GM19397 (cell line): ENCODE measurements at regions not wholly inside any gene's neighbourhood (a gene's known extent, or its start where the extent isn't known, plus 50 kb on each side); places are given as distances from the start of the nearest gene placed in this dataset.
A peak's percentile ranks its signal among the peaks of the same experiment; 100 is the strongest.
"Not testable (repeated sequence)": the region's sequence is repeated elsewhere in the genome, so short reads cannot be mapped to it uniquely, and the experiment has no call there.

ENCODE experiments used
- ATAC-seq: cut with Tn5 transposase; IDR thresholded peaks from one replicate; pipeline ENCODE4 v1.9.1; 2021; ENCODE audit warnings: mild to moderate bottlenecking, moderate library complexity; ENCODE audit not compliant: unreplicated experiment

DNA sequence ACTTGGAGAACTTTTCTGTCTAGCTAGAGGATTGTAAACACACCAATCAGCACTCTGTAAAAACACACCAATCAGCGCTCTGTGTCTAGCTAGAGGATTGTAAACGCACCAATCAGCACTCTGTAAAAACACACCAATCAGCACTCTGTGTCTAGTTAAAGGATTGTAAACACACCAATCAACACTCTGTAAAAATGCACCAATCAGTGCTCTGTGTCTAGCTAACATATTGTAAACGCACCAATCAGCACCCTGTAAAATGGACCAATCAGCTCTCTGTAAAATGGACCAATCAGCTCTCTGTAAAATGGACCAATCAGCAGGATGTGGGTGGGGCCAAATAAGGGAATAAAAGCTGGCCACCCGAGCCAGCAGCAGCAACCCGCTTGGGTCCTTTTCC, 91.1 kb upstream of the KRAS start:
- not testable (repeated sequence) for ATAC-seq

GRCh38 chr12:25337916-25338315, 87.2 kb upstream of the KRAS start:
- no peak for ATAC-seq

- ATAC-seq: peak; percentile 77
These were observed 81.4 kb upstream of the KRAS start for GRCh38 chr12:25332143-25332542.

DNA sequence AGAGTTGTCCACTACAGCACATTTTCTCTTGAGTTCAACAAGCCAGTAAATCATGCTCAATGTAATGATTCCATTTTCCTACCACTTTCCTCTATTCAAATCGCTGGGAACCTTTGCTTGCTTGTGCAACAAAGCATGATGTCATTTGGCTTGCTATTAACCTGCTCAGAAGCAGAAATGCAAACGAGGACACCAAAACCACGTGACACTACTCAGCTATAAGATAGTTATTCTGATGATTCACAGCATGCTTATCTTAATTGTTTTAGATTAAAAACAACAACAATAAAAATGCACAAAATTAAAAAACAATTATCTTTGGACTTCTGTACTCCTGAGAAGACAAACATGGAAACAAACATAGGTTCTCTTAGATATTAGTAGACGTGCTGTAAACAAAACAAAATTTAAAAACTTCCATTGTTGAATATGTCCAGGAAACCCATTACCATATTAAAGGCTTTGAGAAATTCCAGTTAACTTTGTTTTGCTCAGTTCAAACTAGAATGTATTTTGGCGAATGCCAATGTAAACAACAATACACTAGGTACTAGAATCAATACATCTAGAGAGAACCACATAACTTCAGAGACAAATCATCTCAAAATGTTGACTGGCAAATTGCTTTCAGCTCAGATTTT, 77.5 kb upstream of the KRAS start:
- peak; percentile 37 for ATAC-seq

DNA sequence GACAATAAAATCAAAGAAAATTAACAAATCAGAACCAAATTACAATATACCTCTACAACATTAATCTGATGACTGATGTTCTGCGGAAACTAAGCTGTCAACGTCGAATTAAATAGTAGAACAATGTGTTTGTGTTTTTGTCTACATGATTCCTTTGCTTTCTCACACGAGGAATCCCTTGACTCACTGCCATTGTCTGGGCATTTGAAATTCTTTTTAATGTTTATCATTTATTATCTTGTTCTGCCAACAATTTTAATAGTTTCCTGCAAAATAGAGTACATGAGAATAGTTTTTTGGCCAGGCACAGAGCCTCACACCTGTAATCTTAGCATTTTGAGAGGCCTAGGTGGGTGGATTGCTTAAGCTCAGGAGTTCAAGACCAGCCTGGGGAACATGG, 76.6 kb upstream of the KRAS start:
- no peak for ATAC-seq

DNA sequence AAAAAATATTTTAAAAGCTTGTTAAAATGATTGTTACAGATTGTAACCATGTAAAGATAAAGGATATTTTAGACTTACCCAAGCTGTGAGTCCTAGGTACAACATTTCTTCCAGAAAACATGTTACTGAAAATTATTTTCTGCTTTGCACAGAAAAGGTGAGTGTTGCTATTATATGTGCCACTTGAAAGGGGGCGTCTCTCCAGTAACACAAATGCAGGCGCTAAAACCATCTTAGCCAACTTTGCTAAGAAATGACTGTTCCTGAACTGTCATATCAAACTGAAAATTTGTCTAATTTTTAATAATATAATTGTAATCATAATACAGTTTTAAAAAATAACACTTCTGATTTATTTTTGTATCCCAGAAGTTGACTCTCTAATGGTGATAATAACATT, 75.6 kb upstream of the KRAS start:
- ATAC-seq: no peak

GRCh38 chr12:25324861-25325260, 74.1 kb upstream of the KRAS start:
- ATAC-seq: no peak

GRCh38 chr12:25323581-25323982, 72.9 kb upstream of the KRAS start:
- ATAC-seq: no peak

DNA sequence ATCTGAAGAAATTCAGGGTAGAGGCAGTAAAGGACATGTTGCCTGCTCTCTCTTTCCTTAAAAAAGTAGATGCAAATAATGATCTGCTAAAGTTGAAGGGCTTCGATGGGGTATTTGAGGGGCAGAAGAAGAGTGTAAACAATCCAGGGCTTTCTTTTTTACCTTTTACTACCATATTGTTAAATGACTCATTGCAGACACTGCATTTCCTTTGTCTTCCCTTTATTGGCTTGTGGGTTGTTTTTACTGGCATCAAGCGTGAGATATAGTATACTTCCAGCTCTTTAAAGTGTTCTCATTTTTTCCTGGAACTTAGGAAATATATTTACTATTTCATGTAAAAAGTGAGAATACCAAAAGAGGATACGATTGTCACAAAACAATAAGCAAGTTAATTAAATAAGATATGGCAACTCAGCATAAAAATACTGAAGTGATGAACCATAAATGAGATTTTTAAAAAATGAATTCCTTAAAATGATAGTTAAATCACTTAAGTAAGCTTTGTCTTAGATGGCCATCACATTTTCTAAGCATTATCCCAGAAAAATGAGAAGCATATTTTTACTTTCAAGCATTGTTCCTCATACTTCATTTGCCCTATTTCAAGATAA, 72.3 kb upstream of the KRAS start:
- ATAC-seq: no peak

- no peak for ATAC-seq
These were observed 71.6 kb upstream of the KRAS start for GRCh38 chr12:25322351-25322750.

DNA sequence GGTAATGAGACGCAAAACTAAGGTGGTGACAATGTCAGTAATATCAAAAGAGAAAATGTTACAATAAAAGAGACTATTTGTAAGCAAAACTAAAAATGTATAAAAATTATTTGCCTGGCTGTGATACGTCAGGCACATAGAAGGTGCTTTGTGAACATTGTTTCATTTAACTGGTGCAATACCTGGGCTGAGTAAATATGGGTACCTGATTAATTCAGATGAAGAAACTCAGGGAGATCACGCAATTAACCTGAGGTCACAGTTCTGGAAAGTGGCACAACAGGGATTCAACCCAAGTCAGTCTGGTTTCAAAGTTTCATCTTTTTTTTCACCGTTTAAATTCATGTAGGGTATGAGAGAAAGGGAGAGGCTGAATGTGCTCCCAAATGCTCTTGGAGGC, 71.0 kb upstream of the KRAS start:
- ATAC-seq: no peak

DNA sequence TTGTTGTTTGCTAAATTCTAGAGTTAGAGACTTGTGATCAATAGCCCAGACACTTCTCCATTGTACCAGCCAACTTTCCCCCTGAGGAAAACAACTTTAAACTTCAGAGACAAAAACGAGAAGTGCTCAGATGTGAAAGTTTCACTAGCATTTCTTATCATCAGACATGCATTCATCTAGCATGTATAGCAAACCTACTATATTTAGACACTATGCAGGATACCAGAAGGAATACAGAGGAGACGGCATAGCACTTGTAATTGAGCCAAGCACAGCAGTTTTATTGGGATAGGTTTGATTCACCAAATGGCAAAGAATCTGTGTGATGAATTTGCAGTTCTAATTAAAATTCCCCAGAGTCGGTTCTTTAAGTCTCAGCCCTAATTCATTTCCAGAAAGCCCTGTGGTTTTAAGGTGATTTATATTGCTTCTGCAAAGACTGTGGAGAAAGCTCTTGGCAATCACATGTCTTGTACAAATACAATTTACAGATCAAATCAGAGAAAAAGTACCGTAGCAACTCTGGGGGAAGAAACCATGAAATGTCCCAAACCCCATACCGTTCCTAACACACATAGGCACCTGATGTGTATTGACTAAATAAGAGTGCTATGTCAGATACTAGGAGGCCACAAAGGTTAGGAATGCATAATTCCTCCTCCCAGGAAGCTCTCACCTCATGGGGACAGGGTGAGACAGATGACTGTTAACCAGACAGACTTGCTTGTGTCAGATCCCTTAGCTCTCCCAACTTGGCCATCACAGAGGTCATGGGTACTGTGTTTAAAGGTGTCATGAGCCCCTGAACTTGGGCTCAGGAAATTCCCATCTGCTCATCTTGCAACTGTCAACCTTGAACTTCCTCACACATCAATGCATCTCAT, 69.6 kb upstream of the KRAS start:
- peak; percentile 52 for ATAC-seq

DNA sequence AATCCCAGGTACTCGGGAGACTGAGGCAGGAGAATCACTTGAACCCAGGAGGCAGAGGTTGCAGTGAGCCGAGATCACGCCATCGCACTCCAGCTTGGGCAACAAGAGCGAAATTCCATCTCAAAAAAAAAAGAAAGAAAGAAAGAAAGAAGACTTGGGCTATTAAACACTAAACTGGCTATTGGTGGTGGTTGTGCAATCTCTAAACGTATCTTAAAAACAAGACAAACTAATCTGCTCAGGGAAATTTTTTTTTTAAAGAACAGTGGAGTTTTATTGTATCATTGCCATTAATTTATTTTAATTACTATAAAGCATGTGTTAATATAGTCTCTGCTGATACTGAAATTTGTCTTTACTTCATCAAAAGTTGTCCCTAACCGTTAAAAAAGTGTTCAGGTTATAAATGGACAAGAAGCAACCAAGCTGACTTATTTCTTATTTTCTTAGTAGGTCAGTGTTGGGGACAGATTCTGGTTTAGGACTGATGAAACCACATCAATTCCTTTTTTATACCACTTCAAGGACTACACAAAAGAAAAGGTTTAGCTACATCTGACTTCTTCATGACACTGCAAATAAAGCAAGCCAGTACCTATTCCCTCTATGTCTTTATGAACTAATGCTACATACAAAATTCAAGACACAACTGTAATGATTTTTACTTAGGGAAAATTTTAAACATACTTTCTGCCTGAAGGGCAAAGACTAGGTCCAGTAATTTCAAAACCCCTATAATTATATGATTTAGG, 68.7 kb upstream of the KRAS start:
- no peak for ATAC-seq

GRCh38 chr12:25317553-25317952, 66.8 kb upstream of the KRAS start:
- no peak for ATAC-seq

DNA sequence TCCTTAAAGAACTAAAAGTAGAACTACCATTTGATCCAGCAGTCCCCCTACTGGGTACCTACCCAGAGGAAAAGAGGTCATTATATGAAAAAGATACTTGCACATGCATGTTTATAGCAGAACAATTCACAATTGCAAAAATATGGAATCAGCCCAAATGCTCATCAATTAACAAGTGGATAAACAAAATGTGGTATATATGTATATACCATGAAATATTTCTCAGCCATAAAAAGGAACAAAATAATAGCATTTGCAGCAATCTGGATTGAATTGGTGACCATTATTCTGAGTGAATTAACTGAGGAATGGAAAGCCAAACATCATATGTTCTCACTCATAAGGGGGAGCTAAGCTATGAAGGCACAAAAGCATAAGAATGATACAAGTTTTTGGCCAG, 64.7 kb upstream of the KRAS start:
- ATAC-seq: no peak

GRCh38 chr12:25313266-25313990, 62.7 kb upstream of the KRAS start:
- not testable (repeated sequence) for ATAC-seq

DNA sequence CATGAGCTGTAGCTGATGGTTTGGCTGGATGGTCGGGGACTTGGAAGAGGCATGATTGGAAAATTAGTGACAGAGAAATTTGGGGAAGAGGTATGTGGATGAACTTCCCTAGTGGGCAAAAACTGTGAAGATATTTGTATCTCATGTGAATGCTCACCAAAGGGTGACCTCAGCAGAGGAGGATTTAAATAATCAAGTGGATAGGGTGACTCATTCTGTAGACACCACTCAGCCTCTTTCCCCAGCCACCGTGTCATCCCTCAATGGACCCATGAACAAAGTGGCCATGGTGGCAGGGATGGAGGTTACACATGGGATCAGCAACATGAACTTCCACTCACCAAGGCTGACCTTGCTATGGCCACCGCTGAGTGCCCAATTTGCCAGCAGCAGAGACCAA, 60.8 kb upstream of the KRAS start:
- ATAC-seq: no peak

DNA sequence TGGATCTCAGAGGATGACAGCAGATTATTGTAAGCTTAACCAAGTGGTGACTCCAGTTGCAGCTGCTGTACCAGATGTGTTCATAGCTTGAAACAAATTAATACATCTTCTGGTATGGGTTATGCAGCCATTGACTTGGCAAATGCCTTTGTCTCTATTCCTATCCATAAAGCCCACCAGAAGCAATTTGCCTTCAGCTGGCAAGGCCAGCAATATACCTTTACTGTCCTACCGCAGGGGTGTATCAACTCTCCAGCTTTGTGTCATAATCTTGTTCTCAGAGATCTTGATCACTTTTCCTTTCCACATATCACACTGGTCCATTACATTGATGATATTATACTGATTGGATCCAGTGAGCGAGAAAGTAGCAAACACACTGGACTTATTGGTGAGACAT, 59.3 kb upstream of the KRAS start:
- ATAC-seq: not testable (repeated sequence)

DNA sequence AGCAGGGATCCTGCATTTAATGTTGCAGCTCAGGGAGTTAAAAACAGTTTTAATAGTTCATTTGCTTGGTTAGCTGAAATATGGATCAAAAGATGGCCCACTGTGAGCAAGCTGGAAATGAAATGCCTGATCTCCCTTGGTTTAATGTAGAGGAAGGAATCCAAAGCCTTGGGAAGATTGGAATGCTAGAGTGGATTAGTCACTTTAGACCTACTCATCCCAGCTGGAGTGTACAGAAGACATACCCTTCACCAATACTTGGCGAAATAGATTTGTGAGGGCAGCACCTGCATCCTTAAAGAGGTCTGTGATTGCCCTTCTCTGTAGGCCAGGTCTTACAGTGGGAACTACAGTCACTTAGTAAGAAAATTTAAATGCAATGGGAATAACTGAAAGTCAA, 58.0 kb upstream of the KRAS start:
- ATAC-seq: no peak

DNA sequence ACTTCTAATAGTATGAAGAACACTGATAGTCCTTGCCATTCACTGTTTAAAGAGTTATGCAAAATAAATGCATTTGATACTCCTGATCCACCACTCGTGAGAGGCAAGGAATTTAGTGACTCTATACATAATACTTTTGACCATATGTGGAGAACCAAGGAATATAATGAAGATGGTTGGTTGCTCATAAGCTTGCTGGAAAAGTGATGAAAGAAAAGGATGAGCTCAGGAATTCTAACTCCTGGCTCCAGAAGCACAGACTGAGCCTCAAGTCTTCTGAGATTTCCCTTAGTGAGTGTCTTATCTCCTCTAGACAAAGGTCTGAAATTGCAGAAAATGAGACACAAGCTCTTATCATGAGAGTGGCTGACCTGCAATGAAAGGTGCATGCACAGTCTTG, 57.1 kb upstream of the KRAS start:
- no peak for ATAC-seq

DNA sequence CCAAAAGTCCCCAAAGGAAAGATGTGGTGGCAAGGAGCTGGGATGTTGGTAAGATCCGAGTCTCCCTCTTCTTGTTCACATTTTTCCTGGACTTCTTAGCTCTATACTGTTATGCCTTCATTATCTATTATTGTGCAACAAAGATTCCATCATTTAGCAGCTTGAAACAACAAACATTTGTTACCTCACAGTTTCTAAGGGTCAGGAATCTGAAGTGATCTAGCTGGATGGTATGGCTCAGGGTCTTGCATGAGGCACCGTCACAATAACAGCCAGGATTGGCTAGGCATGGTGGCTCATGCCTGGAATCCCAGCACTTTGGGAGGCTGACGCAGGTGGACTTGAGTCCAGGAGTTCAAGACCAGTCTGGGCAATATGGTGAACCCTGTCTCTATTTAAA, 51.1 kb upstream of the KRAS start:
- ATAC-seq: no peak
